Lower leg skin (tissue), 3 donors: ENCODE measurements at regions not wholly inside any gene's neighbourhood (a gene's known extent, or its start where the extent isn't known, plus 50 kb on each side); places are given as distances from the start of the nearest gene placed in this dataset.

Experiments
- POLR2A ChIP-seq, 2 donors: fragments of 450-650 bp; IDR thresholded peaks; one replicate each; pipeline ENCODE4 v1.6.1; 2016 to 2017; ENCODE audit warnings: antibody characterized with exemption in 2 of 2, mild to moderate bottlenecking in 1 of 2, moderate library complexity in 1 of 2
- TF ChIP-seq, protein P1 (sequence below), 3 donors: fragments of 450-650 bp; IDR thresholded peaks; one replicate each; pipeline ENCODE4 v1.5.1; 2016; ENCODE audit warnings: antibody characterized with exemption in 3 of 3, mild to moderate bottlenecking in 3 of 3, moderate library complexity in 2 of 3

DNA sequence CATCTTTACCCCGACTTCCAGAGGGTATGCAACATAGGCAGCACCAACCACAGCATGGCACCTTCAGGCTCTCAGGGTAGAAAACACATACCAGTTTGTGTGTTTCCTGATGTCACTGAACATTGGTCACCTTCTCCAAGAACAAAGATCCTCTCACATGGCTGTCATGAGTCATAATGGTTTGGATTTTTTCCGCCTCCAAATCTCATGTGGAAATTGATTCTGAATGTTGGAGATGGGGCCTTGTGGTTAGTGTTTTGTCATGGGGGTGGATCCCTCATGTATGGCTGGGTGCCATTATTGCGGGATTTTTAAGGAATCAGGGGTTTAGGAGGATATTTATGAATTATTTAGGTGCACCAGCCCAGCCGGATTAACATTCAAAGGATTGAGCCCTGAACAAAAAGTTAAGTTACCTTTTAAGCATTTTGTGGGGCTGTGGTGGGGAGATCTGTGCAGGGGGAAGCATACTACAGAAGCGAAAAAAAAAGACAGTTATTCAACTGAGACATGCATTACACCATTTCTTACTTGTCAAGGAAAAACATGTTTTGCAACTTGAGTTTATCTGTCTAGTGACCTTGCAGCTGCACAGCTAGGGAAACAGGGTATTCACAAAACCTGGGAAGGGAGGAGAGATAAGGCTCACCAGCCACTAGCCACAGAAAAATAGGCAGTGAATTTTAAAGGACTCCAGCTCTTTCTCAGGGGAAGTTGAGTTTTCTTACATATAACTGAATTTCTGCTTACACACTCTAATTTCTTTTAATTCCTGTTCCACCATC, 774.1 kb upstream of the AUTS2 start:
- no peak for TF ChIP-seq POLR2A (IDR thresholded peaks at IDR 0.05)
- TF ChIP-seq, protein P1, sequence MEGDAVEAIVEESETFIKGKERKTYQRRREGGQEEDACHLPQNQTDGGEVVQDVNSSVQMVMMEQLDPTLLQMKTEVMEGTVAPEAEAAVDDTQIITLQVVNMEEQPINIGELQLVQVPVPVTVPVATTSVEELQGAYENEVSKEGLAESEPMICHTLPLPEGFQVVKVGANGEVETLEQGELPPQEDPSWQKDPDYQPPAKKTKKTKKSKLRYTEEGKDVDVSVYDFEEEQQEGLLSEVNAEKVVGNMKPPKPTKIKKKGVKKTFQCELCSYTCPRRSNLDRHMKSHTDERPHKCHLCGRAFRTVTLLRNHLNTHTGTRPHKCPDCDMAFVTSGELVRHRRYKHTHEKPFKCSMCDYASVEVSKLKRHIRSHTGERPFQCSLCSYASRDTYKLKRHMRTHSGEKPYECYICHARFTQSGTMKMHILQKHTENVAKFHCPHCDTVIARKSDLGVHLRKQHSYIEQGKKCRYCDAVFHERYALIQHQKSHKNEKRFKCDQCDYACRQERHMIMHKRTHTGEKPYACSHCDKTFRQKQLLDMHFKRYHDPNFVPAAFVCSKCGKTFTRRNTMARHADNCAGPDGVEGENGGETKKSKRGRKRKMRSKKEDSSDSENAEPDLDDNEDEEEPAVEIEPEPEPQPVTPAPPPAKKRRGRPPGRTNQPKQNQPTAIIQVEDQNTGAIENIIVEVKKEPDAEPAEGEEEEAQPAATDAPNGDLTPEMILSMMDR (IDR thresholded peaks at IDR 0.05): no peak
